GM21619 (cell line): ENCODE measurements at regions not wholly inside any gene's neighbourhood (a gene's known extent, or its start where the extent isn't known, plus 50 kb on each side); places are given as distances from the start of the nearest gene placed in this dataset.
"Not testable (repeated sequence)": the region's sequence is repeated elsewhere in the genome, so short reads cannot be mapped to it uniquely, and the experiment has no call there.

Source experiments
- ATAC-seq: cut with Tn5 transposase; IDR thresholded peaks from one replicate; pipeline ENCODE4 v1.9.1; 2021; ENCODE audit not compliant: unreplicated experiment

- ATAC-seq = no peak
Measured at GRCh38 chr10:7108141-7108540, 302.7 kb downstream of the SFMBT2 start.

GRCh38 chr10:7107285-7107684, 303.5 kb downstream of the SFMBT2 start:
- ATAC-seq = no peak

GRCh38 chr10:7104379-7104778, 306.5 kb downstream of the SFMBT2 start:
- ATAC-seq = not testable (repeated sequence)

- no peak for ATAC-seq
Measured at GRCh38 chr10:7102557-7103349, 308.1 kb downstream of the SFMBT2 start.

- no peak for ATAC-seq
Measured at GRCh38 chr10:7102084-7102483, 308.8 kb downstream of the SFMBT2 start.

- no peak for ATAC-seq
Measured at GRCh38 chr10:7101451-7101850, 309.4 kb downstream of the SFMBT2 start.

- ATAC-seq = no peak
Measured at GRCh38 chr10:7100032-7100702, 310.7 kb downstream of the SFMBT2 start.

- ATAC-seq = no peak
Measured at GRCh38 chr10:7098160-7098762, 312.6 kb downstream of the SFMBT2 start.

- ATAC-seq = no peak
Measured at GRCh38 chr10:7094781-7095180, 316.1 kb downstream of the SFMBT2 start.

- ATAC-seq = no peak
Measured at GRCh38 chr10:7093368-7093767, 317.5 kb downstream of the SFMBT2 start.

- no peak for ATAC-seq
Measured at GRCh38 chr10:7092603-7093002, 318.2 kb downstream of the SFMBT2 start.

GRCh38 chr10:7090529-7090928, 320.3 kb downstream of the SFMBT2 start:
- ATAC-seq = no peak

- no peak for ATAC-seq
Measured at GRCh38 chr10:7085913-7086589, 324.8 kb downstream of the SFMBT2 start.

GRCh38 chr10:7085147-7085912, 325.5 kb downstream of the SFMBT2 start:
- no peak for ATAC-seq

- ATAC-seq = no peak
Measured at GRCh38 chr10:7084280-7085005, 326.4 kb downstream of the SFMBT2 start.

- no peak for ATAC-seq
Measured at GRCh38 chr10:7082967-7083366, 327.9 kb downstream of the SFMBT2 start.

- no peak for ATAC-seq
Measured at GRCh38 chr10:7077880-7078279, 333.0 kb downstream of the SFMBT2 start.

GRCh38 chr10:7075851-7076250, 335.0 kb downstream of the SFMBT2 start:
- ATAC-seq = no peak

- ATAC-seq = no peak
Measured at GRCh38 chr10:7075110-7075509, 335.7 kb downstream of the SFMBT2 start.

- no peak for ATAC-seq
Measured at GRCh38 chr10:7071421-7071820, 339.4 kb downstream of the SFMBT2 start.
